Keratinocyte (primary cell): ENCODE measurements at regions not wholly inside any gene's neighbourhood (a gene's known extent, or its start where the extent isn't known, plus 50 kb on each side); places are given as distances from the start of the nearest gene placed in this dataset.
A peak's percentile ranks its signal among the peaks of the same experiment; 100 is the strongest.

Experiments used
- DNase-seq: peaks from one replicate; pipeline ENCODE4 v3.0.0-alpha.2; 2011; ENCODE audit warnings: low read depth, missing footprints, low spot score
- FAIRE-seq: peaks from 2 replicates; lab custom pipeline; 2011; peaks lifted over from hg19 to GRCh38; lab: Jason Lieb, UNC
- H2AFZ ChIP-seq: 2 replicates; pipeline ENCODE4 v1.6.0; 2012; ENCODE audit warnings: low read length, control low read depth, inconsistent platforms; ENCODE audit not compliant: control insufficient read depth
- H3K27ac ChIP-seq: 2 replicates; pipeline ENCODE4 v1.5.1; 2011; ENCODE audit warnings: low read length; ENCODE audit not compliant: control insufficient read depth, insufficient read depth
- H3K27me3 ChIP-seq: 3 replicates; pipeline ENCODE4 v1.6.0; 2011; ENCODE audit warnings: low read length; ENCODE audit not compliant: control insufficient read depth, insufficient read depth; ENCODE audit errors: extremely low read depth
- H3K36me3 ChIP-seq, 2 experiments: 2 replicates in 1 of 2; 3 replicates in 1 of 2; pipeline ENCODE4 v1.5.1; 2011; ENCODE audit warnings: low read length in 2 of 2, mild to moderate bottlenecking in 1 of 2; ENCODE audit not compliant: control insufficient read depth in 2 of 2, insufficient read depth in 2 of 2; ENCODE audit errors: extremely low read depth in 1 of 2
- H3K4me1 ChIP-seq: 3 replicates; pipeline ENCODE4 v1.5.1; 2011; ENCODE audit warnings: low read length; ENCODE audit not compliant: control insufficient read depth, insufficient read depth; ENCODE audit errors: extremely low read depth
- H3K4me2 ChIP-seq: 3 replicates; pipeline ENCODE4 v1.6.0; 2011; ENCODE audit warnings: low read depth, low read length; ENCODE audit not compliant: control insufficient read depth, insufficient read depth; ENCODE audit errors: extremely low read depth
- H3K4me3 ChIP-seq, 3 experiments: fragments of 200-600 bp in 1 of 3; sonication (generic) in 1 of 3; 2 replicates in 2 of 3; 3 replicates in 1 of 3; pipeline ENCODE4 v1.5.1; 2011 to 2016; ENCODE audit warnings: low read length in 3 of 3, mild to moderate bottlenecking in 3 of 3, control low read depth in 2 of 3, inconsistent platforms in 1 of 3, low read depth in 1 of 3, mixed read lengths in 1 of 3, mixed run types in 1 of 3, moderate library complexity in 1 of 3; ENCODE audit not compliant: control insufficient read depth in 2 of 3, insufficient read depth in 2 of 3; ENCODE audit errors: extremely low read depth in 1 of 3
- H3K79me2 ChIP-seq: 2 replicates; pipeline ENCODE4 v1.6.0; 2012; ENCODE audit warnings: low read length; ENCODE audit not compliant: control insufficient read depth, insufficient read depth
- H3K9ac ChIP-seq: 3 replicates; pipeline ENCODE4 v1.6.0; 2011; ENCODE audit warnings: low read length; ENCODE audit not compliant: control insufficient read depth, insufficient read depth; ENCODE audit errors: extremely low read depth
- H3K9me1 ChIP-seq: 3 replicates; pipeline ENCODE4 v1.6.0; 2011; ENCODE audit warnings: low read length; ENCODE audit not compliant: control insufficient read depth, insufficient read depth; ENCODE audit errors: extremely low read depth
- H3K9me3 ChIP-seq: 2 replicates; pipeline ENCODE4 v1.5.1; 2012; ENCODE audit warnings: low read depth, low read length; ENCODE audit not compliant: control insufficient read depth
- H4K20me1 ChIP-seq: 3 replicates; pipeline ENCODE4 v1.6.0; 2011; ENCODE audit warnings: low read length; ENCODE audit not compliant: control insufficient read depth, insufficient read depth; ENCODE audit errors: extremely low read depth
- CTCF ChIP-seq, 3 experiments: IDR thresholded peaks in 1 of 3; conservative IDR thresholded peaks in 1 of 3; optimal IDR thresholded peaks in 1 of 3; 2 replicates in 2 of 3; 3 replicates in 1 of 3; pipeline versions ENCODE3 to v1.5.1; 2011; ENCODE audit warnings: low read length in 3 of 3, mild to moderate bottlenecking in 3 of 3, moderate library complexity in 2 of 3, control low read depth in 1 of 3, inconsistent platforms in 1 of 3; ENCODE audit not compliant: insufficient read depth in 2 of 3; ENCODE audit errors: extremely low read depth in 1 of 3
- EZH2 ChIP-seq: IDR thresholded peaks from one replicate; pipeline ENCODE4 v1.6.1; 2012; ENCODE audit warnings: inconsistent platforms, mild to moderate bottlenecking, low read length, moderate library complexity
- dilution Hi-C: fragments of 300-500 bp; cut with MboI; formaldehyde crosslinking; loops from one replicate; pipeline ENCODE4 v1.7.0; 2020; ENCODE audit warnings: low sequenced_read_pairs; ENCODE audit not compliant: extremely low pct_ligation_motif_present

- TF ChIP-seq CTCF (optimal IDR thresholded peaks at IDR 0.05 in 1 of 3, IDR thresholded peaks at IDR 0.05 in 1 of 3, conservative IDR thresholded peaks at IDR 0.05 in 1 of 3; ENCODE audit: extremely low read depth in 1 of 3, insufficient read depth in 2 of 3, low read length in 3 of 3) (no peak), EZH2 (no peak)
- Histone ChIP-seq H3K9me1 (no peaks in the 10 kb centered on the region), H3K27me3 (no peaks in the 10 kb centered on the region)
These were observed 901.5 kb upstream of the SEMA6D start for GRCh38 chr15:46815765-46816164.

GRCh38 chr15:46848704-46849103, 868.6 kb upstream of the SEMA6D start:
- DNase-seq (peak; percentile 54), FAIRE-seq (peak; percentile 58)
- no peaks in the 10 kb centered on the region for H3K9me3 ChIP-seq
- no peak overlapping the region for H3K9ac ChIP-seq
- H3K4me1 ChIP-seq = no peaks in the 10 kb centered on the region
- no peak overlapping the region for H3K27ac ChIP-seq
- dilution Hi-C loops = no loop called here
- no peak overlapping the region for H3K4me3 ChIP-seq
- TF ChIP-seq EZH2 (no peak), CTCF (optimal IDR thresholded peaks at IDR 0.05 in 1 of 3, IDR thresholded peaks at IDR 0.05 in 1 of 3, conservative IDR thresholded peaks at IDR 0.05 in 1 of 3; ENCODE audit: extremely low read depth in 1 of 3, insufficient read depth in 2 of 3, low read length in 3 of 3) (no peak)
- no peak overlapping the region for H2AFZ ChIP-seq
- no peaks in the 10 kb centered on the region for H4K20me1 ChIP-seq
- H3K79me2 ChIP-seq = no peaks in the 10 kb centered on the region
- no peaks in the 10 kb centered on the region for H3K9me1 ChIP-seq
- H3K27me3 ChIP-seq = no peaks in the 10 kb centered on the region
- no peaks in the 10 kb centered on the region for H3K36me3 ChIP-seq
- H3K4me2 ChIP-seq = no peak overlapping the region

More at GRCh38 chr15:46815765-46816164, 901.5 kb upstream of the SEMA6D start:
- Histone ChIP-seq H3K4me3 (no peak overlapping the region), H3K4me1 (no peaks in the 10 kb centered on the region), H3K9ac (no peak overlapping the region), H3K9me3 (no peaks in the 10 kb centered on the region), H4K20me1 (no peaks in the 10 kb centered on the region), H3K27ac (no peak overlapping the region), H3K79me2 (no peaks in the 10 kb centered on the region), H3K4me2 (no peak overlapping the region), H3K36me3 (no peaks in the 10 kb centered on the region), H2AFZ (no peak overlapping the region)
- no peak for DNase-seq
- dilution Hi-C loops = no loop called here
- FAIRE-seq = no peak
